HG03565 (cell line): ENCODE measurements at regions not wholly inside any gene's neighbourhood (a gene's known extent, or its start where the extent isn't known, plus 50 kb on each side); places are given as distances from the start of the nearest gene placed in this dataset.

Source experiments
- ATAC-seq: cut with Tn5 transposase; IDR thresholded peaks from one replicate; pipeline ENCODE4 v1.9.1; 2021; ENCODE audit warnings: mild to moderate bottlenecking, moderate library complexity; ENCODE audit not compliant: unreplicated experiment

- ATAC-seq = no peak
Observed at GRCh38 chr18:43635397-43635796, 358.1 kb upstream of the SYT4 start.

- ATAC-seq = no peak
Observed at GRCh38 chr18:43642727-43643330, 365.5 kb upstream of the SYT4 start.

GRCh38 chr18:43648002-43648401, 370.7 kb upstream of the SYT4 start:
- no peak for ATAC-seq

GRCh38 chr18:43649649-43650357, 372.5 kb upstream of the SYT4 start:
- no peak for ATAC-seq

- no peak for ATAC-seq
Observed at GRCh38 chr18:43650426-43650825, 373.1 kb upstream of the SYT4 start.

- no peak for ATAC-seq
Observed at GRCh38 chr18:43651057-43651456, 373.8 kb upstream of the SYT4 start.

GRCh38 chr18:43656547-43656946, 379.3 kb upstream of the SYT4 start:
- no peak for ATAC-seq

GRCh38 chr18:43661570-43661969, 384.3 kb upstream of the SYT4 start:
- ATAC-seq = peak; percentile 80

- ATAC-seq = no peak
Observed at GRCh38 chr18:43662657-43663056, 385.4 kb upstream of the SYT4 start.

- ATAC-seq = no peak
Observed at GRCh38 chr18:43663159-43663558, 385.9 kb upstream of the SYT4 start.

GRCh38 chr18:43664487-43665008, 387.3 kb upstream of the SYT4 start:
- no peak for ATAC-seq

- no peak for ATAC-seq
Observed at GRCh38 chr18:43665105-43665788, 388.0 kb upstream of the SYT4 start.

- ATAC-seq = no peak
Observed at GRCh38 chr18:43668866-43669265, 391.6 kb upstream of the SYT4 start.

- no peak for ATAC-seq
Observed at GRCh38 chr18:43671431-43671830, 394.1 kb upstream of the SYT4 start.

GRCh38 chr18:43680096-43680495, 402.8 kb upstream of the SYT4 start:
- ATAC-seq = no peak

GRCh38 chr18:43681661-43682060, 404.4 kb upstream of the SYT4 start:
- ATAC-seq = no peak

- no peak for ATAC-seq
Observed at GRCh38 chr18:43682196-43682595, 404.9 kb upstream of the SYT4 start.

GRCh38 chr18:43686709-43687108, 409.4 kb upstream of the SYT4 start:
- ATAC-seq = no peak

- no peak for ATAC-seq
Observed at GRCh38 chr18:43692099-43692690, 414.9 kb upstream of the SYT4 start.

- ATAC-seq = no peak
Observed at GRCh38 chr18:43702399-43702798, 425.1 kb upstream of the SYT4 start.

- no peak for ATAC-seq
Observed at GRCh38 chr18:43703050-43703449, 425.8 kb upstream of the SYT4 start.

- ATAC-seq = no peak
Observed at GRCh38 chr18:43705850-43706249, 428.6 kb upstream of the SYT4 start.
